ENCODE measurements at regions not wholly inside any gene's neighbourhood (a gene's known extent, or its start where the extent isn't known, plus 50 kb on each side); places are given as distances from the start of the nearest gene placed in this dataset.
"Not testable (repeated sequence)": the region's sequence is repeated elsewhere in the genome, so short reads cannot be mapped to it uniquely, and the experiment has no call there.

DNA sequence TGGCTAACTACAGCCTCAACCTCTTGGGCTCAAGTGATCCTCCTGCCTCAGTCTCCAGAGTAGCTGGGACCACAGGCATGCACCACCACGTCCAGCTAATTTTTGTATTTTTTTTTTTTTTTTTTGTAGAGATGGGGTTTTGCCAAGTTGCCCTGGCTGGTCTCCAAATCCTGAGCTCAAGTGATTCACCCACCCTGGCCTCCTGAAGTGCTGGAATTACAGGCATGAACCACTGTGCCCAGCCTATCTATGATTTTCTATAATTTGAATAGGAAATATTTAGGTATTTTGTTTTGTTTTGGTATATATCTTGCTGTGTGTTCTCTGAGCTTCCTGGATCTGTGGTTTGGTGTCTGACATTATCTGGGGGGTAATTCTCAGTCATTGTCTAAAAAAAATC lies 146.3 kb upstream of the OR4E1 start:
- H3K36me3 ChIP-seq (ENCODE audit: control insufficient read depth, insufficient read depth, low read length); H3K4me3 ChIP-seq (ENCODE audit: low read depth, low read length); H3K27me3 ChIP-seq (ENCODE audit: control insufficient read depth, insufficient read depth, low read length); H3K9ac ChIP-seq (ENCODE audit: low read length); H3K4me1 ChIP-seq (ENCODE audit: control insufficient read depth, insufficient read depth, low read length); H3K27ac ChIP-seq (ENCODE audit: low read depth, low read length): not testable (repeated sequence)
- peaks cover 17% of the 10 kb centered on the region for H3K9me3 ChIP-seq (ENCODE audit: control insufficient read depth, insufficient read depth, low read depth, low read length)

DNA sequence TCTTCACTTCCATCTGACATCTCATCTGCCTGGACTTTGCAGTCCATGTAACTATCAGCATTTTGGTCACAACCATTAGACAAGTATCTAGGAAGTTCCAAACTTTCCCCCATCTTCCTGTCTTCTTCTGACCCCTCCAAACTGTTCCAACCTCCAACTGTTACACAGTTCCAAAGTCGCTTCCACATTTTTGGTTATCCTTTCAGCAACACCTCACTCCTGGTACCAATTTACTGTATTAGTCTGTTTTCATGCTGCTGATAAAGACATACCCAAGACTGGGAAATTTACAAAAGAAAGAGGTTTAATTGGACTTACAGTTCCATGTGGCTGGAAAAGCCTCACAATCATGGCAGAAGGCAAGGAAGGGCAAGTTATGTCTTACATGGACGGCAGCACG lies 143.4 kb upstream of the OR4E1 start:
- H3K36me3 ChIP-seq (ENCODE audit: control insufficient read depth, insufficient read depth, low read length); H3K4me3 ChIP-seq (ENCODE audit: low read depth, low read length); H3K27ac ChIP-seq (ENCODE audit: low read depth, low read length); H3K4me1 ChIP-seq (ENCODE audit: control insufficient read depth, insufficient read depth, low read length); H3K27me3 ChIP-seq (ENCODE audit: control insufficient read depth, insufficient read depth, low read length); H3K9ac ChIP-seq (ENCODE audit: low read length): not testable (repeated sequence)
- peaks cover 17% of the 10 kb centered on the region for H3K9me3 ChIP-seq (ENCODE audit: control insufficient read depth, insufficient read depth, low read depth, low read length)

DNA sequence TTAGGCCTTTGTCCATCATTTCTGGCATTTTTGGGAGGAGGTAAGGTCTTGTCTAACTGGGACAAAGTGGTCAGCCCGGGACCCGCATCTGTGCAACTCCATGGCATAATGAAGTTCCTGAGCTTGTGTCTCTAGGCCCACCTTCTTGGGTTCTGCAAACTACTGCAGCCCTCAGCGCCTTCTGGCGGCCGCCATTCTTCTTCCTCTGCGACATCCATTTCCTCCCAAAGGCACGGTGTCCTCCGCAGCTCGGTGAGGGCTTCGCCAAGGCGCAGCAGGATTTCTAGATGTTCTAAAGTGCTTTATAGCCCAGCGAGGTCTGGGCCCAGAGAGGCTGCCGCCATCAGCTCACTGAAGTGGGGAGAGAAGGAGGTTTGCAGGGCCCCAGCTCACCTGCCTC lies 134.4 kb upstream of the OR4E1 start:
- Histone ChIP-seq H3K9me3 (ENCODE audit: control insufficient read depth, insufficient read depth, low read depth, low read length) (no peaks in the 10 kb centered on the region), H3K4me3 (ENCODE audit: low read depth, low read length) (no peak overlapping the region), H3K27ac (ENCODE audit: low read depth, low read length) (no peak overlapping the region), H3K9ac (ENCODE audit: low read length) (no peak overlapping the region), H3K4me1 (ENCODE audit: control insufficient read depth, insufficient read depth, low read length) (no peaks in the 10 kb centered on the region), H3K27me3 (ENCODE audit: control insufficient read depth, insufficient read depth, low read length) (no peaks in the 10 kb centered on the region), H3K36me3 (ENCODE audit: control insufficient read depth, insufficient read depth, low read length) (no peaks in the 10 kb centered on the region)

DNA sequence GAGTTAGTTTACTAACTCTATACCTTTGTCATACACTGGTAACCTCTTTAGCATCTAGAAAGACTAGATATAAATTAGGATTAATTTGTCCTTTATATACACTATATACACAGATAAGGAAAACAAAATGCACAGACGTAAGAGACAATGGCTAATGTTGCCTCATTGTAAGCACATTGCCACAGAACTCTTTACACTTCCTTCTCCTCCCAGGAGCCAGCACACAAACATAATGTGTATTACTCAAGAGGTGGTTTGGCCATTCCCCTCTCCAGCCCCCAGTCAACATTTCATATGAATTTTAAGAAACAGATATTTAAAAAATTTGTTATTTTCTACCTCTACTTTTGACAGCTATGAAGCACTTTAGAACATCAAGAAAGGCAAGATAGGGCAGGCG lies 131.4 kb upstream of the OR4E1 start:
- no peaks in the 10 kb centered on the region for H3K36me3 ChIP-seq (ENCODE audit: control insufficient read depth, insufficient read depth, low read length)
- H3K4me1 ChIP-seq (ENCODE audit: control insufficient read depth, insufficient read depth, low read length), result peaks cover 6% of the 10 kb centered on the region
- H3K4me3 ChIP-seq (ENCODE audit: low read depth, low read length), result no peak overlapping the region

DNA sequence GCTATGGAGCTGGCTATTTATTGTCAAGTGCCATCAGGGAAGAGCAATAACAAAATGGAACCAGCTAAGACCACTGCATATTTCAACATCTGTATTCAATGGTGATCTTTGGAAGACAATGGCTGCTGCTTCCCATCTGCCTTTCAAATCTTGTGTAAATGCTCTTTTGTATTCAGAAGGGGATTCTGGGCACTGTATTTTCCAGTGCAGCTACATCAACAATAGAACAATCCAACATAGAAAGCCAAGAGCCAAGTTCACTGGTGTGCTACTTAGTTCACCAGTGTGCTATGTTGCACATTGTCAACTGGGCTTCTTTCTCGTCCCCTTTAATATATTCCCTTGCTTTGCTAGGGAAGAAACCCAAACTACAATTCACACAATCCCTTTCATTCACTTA lies 128.8 kb upstream of the OR4E1 start:
- H3K9me3 ChIP-seq (ENCODE audit: control insufficient read depth, insufficient read depth, low read depth, low read length), result no peaks in the 10 kb centered on the region
- no peak overlapping the region for H3K4me3 ChIP-seq (ENCODE audit: low read depth, low read length)
- peaks cover 12% of the 10 kb centered on the region; the same call in 1 of the 2 replicates for H3K27me3 ChIP-seq (ENCODE audit: control insufficient read depth, insufficient read depth, low read length)
- peaks cover 6% of the 10 kb centered on the region for H3K4me1 ChIP-seq (ENCODE audit: control insufficient read depth, insufficient read depth, low read length)
- H3K36me3 ChIP-seq (ENCODE audit: control insufficient read depth, insufficient read depth, low read length), result no peaks in the 10 kb centered on the region
- no peak overlapping the region for H3K9ac ChIP-seq (ENCODE audit: low read length)
- no peak overlapping the region for H3K27ac ChIP-seq (ENCODE audit: low read depth, low read length)

More for the DNA sequence above, 131.4 kb upstream of the OR4E1 start:
- Histone ChIP-seq H3K9ac (ENCODE audit: low read length) (no peak overlapping the region), H3K27me3 (ENCODE audit: control insufficient read depth, insufficient read depth, low read length) (no peaks in the 10 kb centered on the region), H3K27ac (ENCODE audit: low read depth, low read length) (no peak overlapping the region), H3K9me3 (ENCODE audit: control insufficient read depth, insufficient read depth, low read depth, low read length) (no peaks in the 10 kb centered on the region)

DNA sequence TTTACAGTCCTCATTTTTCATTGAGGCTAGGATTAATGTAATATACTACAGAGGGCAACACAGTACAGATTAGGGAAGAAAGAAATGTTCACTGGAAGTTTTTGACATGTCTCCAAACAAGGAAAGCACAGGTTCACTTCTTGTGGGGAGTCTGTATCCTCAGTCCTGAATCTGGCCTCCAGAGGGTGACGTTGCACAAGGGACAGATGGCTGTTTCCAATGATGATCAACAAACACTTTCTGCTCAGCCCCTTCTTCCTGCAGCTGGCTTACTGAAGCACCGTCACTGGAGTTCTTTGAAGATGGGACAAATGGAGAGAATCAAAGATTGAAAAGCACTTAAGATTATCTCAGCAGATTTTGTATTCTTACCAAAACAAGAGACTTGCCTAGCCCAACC lies 123.3 kb upstream of the OR4E1 start:
- Histone ChIP-seq H3K27me3 (ENCODE audit: control insufficient read depth, insufficient read depth, low read length) (peaks cover 51% of the 10 kb centered on the region), H3K9me3 (ENCODE audit: control insufficient read depth, insufficient read depth, low read depth, low read length) (no peaks in the 10 kb centered on the region), H3K27ac (ENCODE audit: low read depth, low read length) (peak overlapping the region; percentile 27; the same call in 1 of the 2 replicates), H3K4me3 (ENCODE audit: low read depth, low read length) (no peak overlapping the region), H3K36me3 (ENCODE audit: control insufficient read depth, insufficient read depth, low read length) (no peaks in the 10 kb centered on the region), H3K4me1 (ENCODE audit: control insufficient read depth, insufficient read depth, low read length) (peaks cover 13% of the 10 kb centered on the region; the same call in 1 of the 2 replicates), H3K9ac (ENCODE audit: low read length) (peak overlapping the region; percentile 21)

DNA sequence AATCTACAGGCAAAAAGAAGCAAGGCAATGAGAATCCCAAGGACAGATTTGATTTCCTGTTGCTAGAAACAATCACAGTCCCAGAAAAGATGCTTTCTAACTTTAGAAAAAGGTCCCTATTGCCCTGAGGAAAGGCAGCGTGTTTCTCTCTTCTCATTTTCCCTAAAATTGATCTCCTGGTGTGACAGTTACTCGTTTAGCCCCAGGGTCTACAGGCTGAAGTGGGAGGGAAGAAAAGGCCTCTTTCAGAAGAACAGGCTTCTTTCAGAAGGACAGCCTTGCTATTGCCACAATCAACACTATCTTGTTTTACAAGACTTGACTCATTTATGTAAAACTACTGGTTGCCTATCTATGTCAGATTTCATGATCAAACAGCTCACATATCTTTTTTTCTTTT lies 121.8 kb upstream of the OR4E1 start:
- H3K36me3 ChIP-seq (ENCODE audit: control insufficient read depth, insufficient read depth, low read length), result no peaks in the 10 kb centered on the region
- H3K9ac ChIP-seq (ENCODE audit: low read length), result no peak overlapping the region
- H3K4me1 ChIP-seq (ENCODE audit: control insufficient read depth, insufficient read depth, low read length), result peaks cover 13% of the 10 kb centered on the region; the same call in 1 of the 2 replicates
- H3K27me3 ChIP-seq (ENCODE audit: control insufficient read depth, insufficient read depth, low read length), result peaks cover 60% of the 10 kb centered on the region
- no peak overlapping the region for H3K4me3 ChIP-seq (ENCODE audit: low read depth, low read length)
- H3K9me3 ChIP-seq (ENCODE audit: control insufficient read depth, insufficient read depth, low read depth, low read length), result no peaks in the 10 kb centered on the region
- no peak overlapping the region for H3K27ac ChIP-seq (ENCODE audit: low read depth, low read length)

DNA sequence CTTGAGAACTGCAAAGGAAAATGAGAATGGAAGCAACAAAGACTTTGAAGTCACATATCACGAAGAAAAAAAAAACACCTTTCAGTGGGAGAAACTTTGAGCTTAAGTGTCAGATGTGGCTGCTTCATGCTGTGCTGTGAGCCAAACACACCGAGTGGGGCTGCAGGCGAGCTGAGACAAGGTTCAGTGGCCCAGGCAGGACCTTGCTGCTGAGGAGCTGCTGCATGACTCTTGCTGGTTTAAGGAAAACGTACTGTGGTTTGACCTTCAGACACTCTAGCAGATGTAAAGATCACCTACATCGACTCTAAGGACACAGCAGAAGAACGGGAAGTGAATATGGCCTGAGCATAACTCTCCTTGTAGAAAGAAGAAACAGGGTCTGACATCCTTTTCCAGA lies 118.1 kb upstream of the OR4E1 start:
- Histone ChIP-seq H3K4me3 (ENCODE audit: low read depth, low read length) (no peak overlapping the region), H3K4me1 (ENCODE audit: control insufficient read depth, insufficient read depth, low read length) (peaks cover 13% of the 10 kb centered on the region; the same call in 1 of the 2 replicates), H3K36me3 (ENCODE audit: control insufficient read depth, insufficient read depth, low read length) (no peaks in the 10 kb centered on the region), H3K27me3 (ENCODE audit: control insufficient read depth, insufficient read depth, low read length) (peaks cover 54% of the 10 kb centered on the region), H3K27ac (ENCODE audit: low read depth, low read length) (no peak overlapping the region), H3K9me3 (ENCODE audit: control insufficient read depth, insufficient read depth, low read depth, low read length) (no peaks in the 10 kb centered on the region), H3K9ac (ENCODE audit: low read length) (no peak overlapping the region)

DNA sequence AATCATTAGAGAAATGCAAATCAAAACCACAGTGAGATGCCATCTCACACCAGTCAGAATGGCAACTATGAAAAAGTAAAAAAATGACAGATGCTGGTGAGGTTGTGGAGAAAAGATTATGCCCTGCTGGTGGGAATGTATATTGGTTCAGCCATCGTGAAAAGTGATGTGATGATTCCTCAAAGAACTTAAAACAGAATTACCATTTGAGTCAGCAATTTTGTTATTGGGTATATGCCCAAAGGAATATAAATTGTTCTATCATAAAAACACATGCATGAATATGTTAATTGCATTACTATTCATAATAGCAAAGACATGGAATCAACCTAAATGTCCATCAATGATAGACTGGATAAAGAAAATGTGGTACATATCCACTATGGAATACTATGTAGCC lies 115.1 kb upstream of the OR4E1 start:
- H3K4me3 ChIP-seq (ENCODE audit: low read depth, low read length); H3K4me1 ChIP-seq (ENCODE audit: control insufficient read depth, insufficient read depth, low read length); H3K9me3 ChIP-seq (ENCODE audit: control insufficient read depth, insufficient read depth, low read depth, low read length); H3K36me3 ChIP-seq (ENCODE audit: control insufficient read depth, insufficient read depth, low read length); H3K9ac ChIP-seq (ENCODE audit: low read length); H3K27ac ChIP-seq (ENCODE audit: low read depth, low read length): not testable (repeated sequence)
- peaks cover 41% of the 10 kb centered on the region for H3K27me3 ChIP-seq (ENCODE audit: control insufficient read depth, insufficient read depth, low read length)

DNA sequence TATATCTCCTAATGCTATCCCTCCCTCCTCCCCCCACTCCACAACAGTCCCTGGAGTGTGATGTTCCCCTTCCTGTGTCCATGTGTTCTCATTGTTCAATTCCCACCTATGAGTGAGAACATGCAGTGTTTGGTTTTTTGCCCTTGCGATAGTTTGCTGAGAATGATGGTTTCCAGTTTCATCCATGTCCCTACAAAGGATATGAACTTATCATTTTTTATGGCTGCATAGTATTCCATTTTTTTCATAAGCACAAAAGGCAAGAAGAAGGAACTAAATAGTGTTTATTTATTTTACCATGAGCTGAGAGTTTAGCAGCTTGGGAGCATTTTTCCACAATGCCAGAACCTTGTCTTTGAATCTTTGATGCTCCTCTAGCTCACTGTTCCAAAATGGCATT lies 113.6 kb upstream of the OR4E1 start:
- H3K4me3 ChIP-seq (ENCODE audit: low read depth, low read length); H3K36me3 ChIP-seq (ENCODE audit: control insufficient read depth, insufficient read depth, low read length); H3K4me1 ChIP-seq (ENCODE audit: control insufficient read depth, insufficient read depth, low read length); H3K27ac ChIP-seq (ENCODE audit: low read depth, low read length); H3K9ac ChIP-seq (ENCODE audit: low read length); H3K9me3 ChIP-seq (ENCODE audit: control insufficient read depth, insufficient read depth, low read depth, low read length): not testable (repeated sequence)
- H3K27me3 ChIP-seq (ENCODE audit: control insufficient read depth, insufficient read depth, low read length), result peaks cover 31% of the 10 kb centered on the region; the same call in 1 of the 2 replicates

DNA sequence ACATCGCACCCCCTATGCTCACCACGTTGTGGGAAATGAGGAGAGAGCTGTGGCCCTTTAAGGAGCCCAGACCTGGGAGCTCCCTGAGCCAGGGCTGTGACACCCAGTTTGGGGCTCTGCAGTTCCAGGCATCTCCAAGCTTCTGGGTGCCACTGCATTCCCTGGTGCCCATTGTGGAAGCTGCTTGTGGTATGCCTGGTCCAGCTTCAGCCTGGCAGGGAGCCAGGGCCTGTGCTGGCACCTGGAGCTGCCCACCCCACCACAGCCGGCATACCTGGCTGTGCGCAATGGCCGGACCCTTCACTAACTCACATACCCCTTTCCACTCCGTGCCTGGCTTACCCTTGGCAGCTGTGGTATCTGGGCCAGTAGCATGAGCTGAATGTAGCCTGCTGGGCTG lies 107.9 kb upstream of the OR4E1 start:
- no peaks in the 10 kb centered on the region for H3K9me3 ChIP-seq (ENCODE audit: control insufficient read depth, insufficient read depth, low read depth, low read length)
- H3K4me3 ChIP-seq (ENCODE audit: low read depth, low read length), result no peak overlapping the region
- no peak overlapping the region for H3K9ac ChIP-seq (ENCODE audit: low read length)
- peaks cover 13% of the 10 kb centered on the region for H3K4me1 ChIP-seq (ENCODE audit: control insufficient read depth, insufficient read depth, low read length)
- H3K27ac ChIP-seq (ENCODE audit: low read depth, low read length), result no peak overlapping the region
- H3K27me3 ChIP-seq (ENCODE audit: control insufficient read depth, insufficient read depth, low read length), result peaks cover 7% of the 10 kb centered on the region; the same call in 1 of the 2 replicates
- no peaks in the 10 kb centered on the region for H3K36me3 ChIP-seq (ENCODE audit: control insufficient read depth, insufficient read depth, low read length)

Data from HUES6 (cell line).